GM18517 (cell line): ENCODE measurements at regions not wholly inside any gene's neighbourhood (a gene's known extent, or its start where the extent isn't known, plus 50 kb on each side); places are given as distances from the start of the nearest gene placed in this dataset.

Experiments used
- ATAC-seq: cut with Tn5 transposase; IDR thresholded peaks from one replicate; pipeline ENCODE4 v1.9.1; 2021; ENCODE audit warnings: mild to moderate bottlenecking, moderate library complexity; ENCODE audit not compliant: unreplicated experiment

DNA sequence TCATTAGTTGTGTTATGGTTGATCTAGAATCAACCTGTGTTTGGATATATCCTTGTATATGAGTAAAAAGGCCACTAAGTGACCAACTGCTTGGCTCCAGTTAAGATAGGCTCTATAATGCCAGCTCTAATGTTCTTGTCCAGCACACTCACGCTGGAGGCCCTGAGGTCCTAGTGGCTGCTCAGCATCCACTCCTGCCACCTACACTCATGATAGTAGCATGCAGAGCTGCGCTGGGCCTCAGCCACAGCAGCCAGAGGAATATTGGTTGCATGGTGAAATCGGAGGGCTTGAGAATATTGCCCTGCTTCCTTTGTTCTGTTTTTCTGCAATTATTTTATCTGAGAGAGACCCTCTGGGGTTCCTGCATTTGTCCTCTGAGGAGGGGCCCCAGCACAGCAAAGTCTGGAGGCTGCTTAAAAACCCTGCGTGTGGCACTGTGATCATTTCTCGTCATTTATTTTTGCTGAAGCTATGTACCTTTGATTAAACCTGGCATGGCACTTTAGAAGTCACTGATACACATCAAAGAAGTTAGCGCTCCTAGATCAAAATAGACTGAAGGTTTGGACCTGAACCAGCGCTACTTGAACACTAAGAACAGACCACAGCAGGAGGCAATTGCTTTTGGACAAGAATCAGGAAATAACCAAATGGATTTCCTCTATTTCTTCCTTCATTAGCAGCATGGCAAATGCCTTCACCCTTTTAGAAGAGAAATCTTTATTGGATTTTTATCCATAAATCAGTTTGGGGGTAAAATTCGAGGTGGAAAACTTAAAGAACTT, 398.4 kb upstream of the ID4 start:
- no peak for ATAC-seq

DNA sequence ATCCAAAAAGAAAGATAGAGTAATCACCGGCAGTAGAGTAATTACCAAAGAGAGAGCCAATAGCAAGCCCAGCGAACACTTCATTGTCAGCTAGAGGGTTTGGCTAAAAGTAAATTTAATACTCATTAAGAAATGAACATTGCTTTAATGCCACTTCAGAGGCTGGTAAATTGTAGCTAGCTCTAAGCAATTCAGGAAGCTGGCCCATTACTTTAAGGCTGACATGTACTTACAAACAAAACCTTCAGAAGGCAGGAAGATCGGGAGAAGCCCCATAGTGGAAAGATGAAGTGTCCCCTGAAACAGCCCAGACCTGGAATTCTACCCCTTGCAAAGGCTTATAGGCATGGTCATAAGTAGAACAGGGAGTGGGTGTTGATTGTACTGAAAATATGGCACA, 396.6 kb upstream of the ID4 start:
- ATAC-seq = no peak

GRCh38 chr6:19443411-19443810, 393.8 kb upstream of the ID4 start:
- no peak for ATAC-seq

- ATAC-seq = no peak
Measured at GRCh38 chr6:19444041-19444440, 393.1 kb upstream of the ID4 start.

DNA sequence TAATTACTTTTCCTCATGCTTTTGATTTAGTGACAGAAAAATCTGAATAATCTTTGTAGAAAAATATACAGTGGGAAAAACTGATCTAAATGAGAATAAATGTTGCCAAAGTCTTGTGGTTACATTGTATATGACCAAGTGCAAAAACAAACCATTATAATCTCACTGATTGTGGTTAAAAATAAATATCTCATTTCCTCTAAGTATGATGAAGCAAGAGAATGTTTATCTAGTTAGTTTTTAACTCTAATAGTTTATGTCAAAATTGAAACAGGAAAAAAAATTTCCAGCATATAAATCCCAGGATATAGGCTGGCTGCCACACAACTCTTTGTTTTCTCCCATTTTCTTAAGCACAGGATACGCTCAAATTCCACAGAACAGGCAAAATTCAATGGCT, 392.7 kb upstream of the ID4 start:
- ATAC-seq = no peak

DNA sequence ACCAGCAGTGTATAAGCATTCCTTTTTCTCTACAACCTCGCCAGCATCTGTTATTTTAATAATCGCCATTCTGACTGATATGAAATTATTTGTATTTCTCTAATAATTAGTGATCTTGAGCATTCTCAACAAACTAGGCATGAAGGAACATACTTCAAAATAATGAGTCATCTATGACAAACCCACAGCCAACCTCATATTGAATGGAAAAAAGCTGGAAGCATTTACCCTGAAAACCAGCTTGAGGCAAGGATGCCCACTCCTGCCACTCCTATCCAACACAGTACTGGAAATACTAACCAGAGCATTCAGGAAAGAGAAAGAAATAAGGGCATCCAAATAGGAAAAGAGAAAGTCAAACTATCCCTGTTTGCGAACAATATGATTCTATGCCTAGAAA, 390.6 kb upstream of the ID4 start:
- ATAC-seq = no peak

- no peak for ATAC-seq
Measured at GRCh38 chr6:19450651-19451050, 386.5 kb upstream of the ID4 start.

DNA sequence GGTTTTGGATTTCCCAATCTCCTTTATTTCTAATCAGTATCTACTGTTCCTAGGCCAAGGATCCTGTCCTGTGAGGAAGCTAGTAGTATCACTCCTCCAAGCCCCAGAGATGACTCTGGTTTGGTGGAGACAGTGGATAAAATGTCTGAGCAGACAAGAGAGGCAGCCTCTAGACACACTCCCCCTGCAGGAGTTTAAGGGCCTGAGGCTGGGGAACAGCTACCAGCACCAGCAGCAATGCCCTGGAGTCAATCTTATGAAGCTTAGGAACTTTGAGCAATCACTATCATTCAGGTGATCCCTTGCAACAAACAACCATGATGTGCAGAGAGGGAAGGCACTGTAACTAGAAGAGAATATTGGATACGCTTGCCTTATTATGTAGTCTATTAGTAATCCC, 384.7 kb upstream of the ID4 start:
- no peak for ATAC-seq

- no peak for ATAC-seq
Measured at GRCh38 chr6:19454001-19454720, 383.0 kb upstream of the ID4 start.

GRCh38 chr6:19454721-19455392, 382.3 kb upstream of the ID4 start:
- no peak for ATAC-seq

DNA sequence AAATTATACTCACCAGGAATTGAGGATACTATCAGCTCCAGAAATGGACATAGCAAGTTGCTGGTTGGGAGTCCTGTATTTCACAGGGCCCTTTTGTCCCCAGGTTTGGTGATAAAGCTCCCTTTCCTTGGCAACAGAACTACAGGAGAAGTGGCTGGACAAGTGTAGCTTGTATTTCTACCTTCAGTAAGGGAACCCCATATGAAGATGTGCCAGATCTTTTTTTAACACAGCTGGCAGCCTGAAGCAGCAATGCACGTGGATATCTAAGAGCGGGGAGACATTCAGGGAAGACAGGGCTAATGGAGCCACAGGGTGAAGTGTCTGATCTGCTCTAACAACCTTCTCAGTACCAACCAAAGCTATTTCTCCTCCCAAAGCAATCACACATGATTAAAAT, 373.9 kb upstream of the ID4 start:
- ATAC-seq = no peak

- ATAC-seq = no peak
Measured at GRCh38 chr6:19463925-19464324, 373.2 kb upstream of the ID4 start.

DNA sequence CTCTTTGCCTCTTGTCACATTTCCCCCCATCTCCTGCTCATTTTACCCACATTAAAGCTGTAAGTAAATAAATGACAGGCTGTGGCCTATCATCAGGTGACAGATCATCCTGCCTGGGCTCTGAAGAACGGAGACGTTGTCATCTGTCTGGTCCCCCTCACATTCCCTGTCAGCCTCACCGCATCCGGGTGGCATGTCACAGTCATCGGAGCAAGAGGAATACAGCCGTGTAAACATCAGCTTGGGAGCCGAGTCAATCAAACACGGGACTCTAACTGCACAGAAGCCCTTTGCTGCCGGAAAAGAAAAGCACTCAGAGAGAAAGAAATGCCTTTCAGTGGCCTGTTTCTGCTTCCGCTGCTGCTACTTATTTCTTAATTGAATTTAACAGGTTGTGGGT, 371.9 kb upstream of the ID4 start:
- ATAC-seq = no peak

DNA sequence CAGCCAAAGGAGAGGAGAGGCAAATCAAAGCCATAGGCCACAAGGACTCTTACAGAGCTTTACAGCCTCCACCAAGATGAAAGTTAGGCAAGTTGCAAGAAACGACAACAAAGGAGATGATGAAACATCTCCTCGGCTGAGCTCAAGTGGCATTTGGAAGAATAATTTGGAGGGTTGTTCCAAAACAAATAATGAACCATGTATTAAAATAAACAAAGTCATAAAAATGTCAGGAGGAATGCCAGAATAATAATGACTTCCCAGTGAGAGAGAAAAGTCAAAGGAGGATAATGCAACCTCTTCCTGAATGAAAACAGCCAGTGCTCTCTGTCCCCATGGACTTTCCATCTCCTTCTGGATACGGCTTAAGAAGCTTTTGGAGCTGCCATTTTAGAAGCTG, 371.4 kb upstream of the ID4 start:
- ATAC-seq = no peak

GRCh38 chr6:19470333-19470732, 366.8 kb upstream of the ID4 start:
- ATAC-seq = no peak

DNA sequence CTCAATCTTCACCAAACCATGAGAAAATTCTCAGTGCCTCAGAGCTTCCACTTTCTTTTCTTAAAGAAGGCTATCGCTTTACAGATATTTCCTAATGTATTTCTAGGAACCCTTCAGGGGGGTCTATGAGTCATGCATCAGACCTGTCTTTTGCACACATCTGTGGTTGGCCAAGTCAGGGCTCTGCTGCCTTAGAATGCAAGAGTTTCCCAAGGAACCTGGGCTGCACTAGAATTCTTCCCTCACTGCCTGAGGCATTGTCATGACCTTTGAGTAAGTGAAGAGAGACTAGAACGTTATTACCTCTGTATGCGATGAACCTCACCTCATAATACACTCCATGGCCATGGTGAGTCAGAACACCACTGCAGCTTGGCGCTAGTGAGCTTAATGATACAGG, 365.0 kb upstream of the ID4 start:
- no peak for ATAC-seq

DNA sequence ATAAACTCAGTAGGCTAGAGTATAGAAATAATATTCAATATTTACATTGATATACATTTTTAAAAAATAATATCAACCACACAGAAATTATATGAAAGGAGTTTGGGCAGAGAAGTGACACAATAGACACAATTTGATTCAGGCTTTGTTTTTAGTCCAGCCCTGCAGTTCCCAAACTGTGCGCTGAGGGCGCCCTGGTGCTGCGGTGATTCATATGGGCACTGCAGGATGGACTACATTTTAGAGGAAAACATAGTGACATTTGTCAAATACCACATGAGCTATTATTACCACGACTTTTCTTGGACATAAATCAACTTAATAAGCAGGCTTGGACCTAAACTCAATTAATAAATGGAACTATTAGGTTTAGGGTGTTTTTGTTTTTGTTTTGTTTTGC, 364.3 kb upstream of the ID4 start:
- no peak for ATAC-seq

GRCh38 chr6:19477563-19477962, 359.6 kb upstream of the ID4 start:
- no peak for ATAC-seq

DNA sequence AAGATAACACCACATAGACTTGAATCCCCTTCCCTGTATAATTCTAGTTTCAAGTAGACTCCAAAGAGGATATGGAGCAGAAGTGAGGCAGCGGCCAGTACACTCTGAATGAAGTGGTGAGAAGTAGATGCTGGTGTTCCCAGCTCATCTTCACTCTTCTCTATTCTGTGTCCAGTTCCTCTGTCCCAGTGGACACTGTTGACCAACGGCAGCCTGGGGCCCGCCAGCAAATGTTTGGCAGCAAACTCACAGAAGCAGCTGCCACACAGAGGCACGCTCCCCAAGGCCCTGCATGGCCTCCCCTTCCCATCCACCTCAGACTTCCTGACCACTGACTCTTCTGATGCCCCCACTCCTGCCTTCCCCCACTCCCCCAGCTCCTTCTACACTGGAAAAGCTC, 358.9 kb upstream of the ID4 start:
- ATAC-seq = no peak

DNA sequence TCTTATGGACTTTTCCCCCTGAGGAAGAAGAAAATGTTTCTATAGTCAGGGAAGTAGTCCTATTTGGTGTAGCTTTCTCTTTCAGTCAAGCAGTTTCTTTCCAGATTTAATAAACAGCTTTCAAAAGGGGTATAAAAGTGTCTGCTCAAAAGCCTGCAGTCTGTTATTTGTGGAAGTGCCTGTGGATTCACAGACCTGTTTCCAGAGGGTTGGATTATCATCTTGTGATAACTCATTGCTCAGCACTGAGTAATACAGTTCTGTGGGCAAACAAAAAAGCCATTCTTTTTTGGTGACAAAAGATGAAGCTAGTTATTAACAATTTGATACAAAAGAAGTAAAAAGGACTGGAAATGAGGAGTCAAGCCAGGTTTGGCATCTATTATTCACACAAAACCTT, 358.2 kb upstream of the ID4 start:
- no peak for ATAC-seq

DNA sequence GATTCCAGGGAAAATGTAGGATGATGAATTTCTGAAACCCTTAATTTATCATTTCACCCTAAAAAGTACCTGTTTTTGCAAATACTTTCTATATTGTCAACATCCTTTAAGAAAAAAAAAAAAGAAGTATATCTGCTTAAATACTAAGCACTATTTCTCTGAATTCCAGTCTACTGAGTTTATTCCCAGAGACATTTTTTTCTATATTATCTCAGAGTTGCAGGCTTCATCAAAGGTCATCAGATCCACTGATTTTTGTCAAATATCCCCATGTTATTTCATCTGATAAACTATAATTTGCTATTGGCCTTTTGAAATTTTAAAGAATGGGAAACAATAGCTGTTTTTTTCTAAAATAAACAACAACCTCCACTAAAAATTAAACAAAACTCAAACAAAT, 357.6 kb upstream of the ID4 start:
- no peak for ATAC-seq
